VCaP (cell line): ENCODE measurements at regions not wholly inside any gene's neighbourhood (a gene's known extent, or its start where the extent isn't known, plus 50 kb on each side); places are given as distances from the start of the nearest gene placed in this dataset.

Experiments used
- H3K27ac ChIP-seq: fragments of 450-650 bp; 2 replicates; pipeline ENCODE4 v1.5.1; 2017
- TF ChIP-seq, protein P1 (sequence below): fragments of 450-650 bp; conservative IDR thresholded peaks from 2 replicates; pipeline ENCODE4 v1.5.1; 2017; ENCODE audit warnings: mild to moderate bottlenecking, moderate library complexity

DNA sequence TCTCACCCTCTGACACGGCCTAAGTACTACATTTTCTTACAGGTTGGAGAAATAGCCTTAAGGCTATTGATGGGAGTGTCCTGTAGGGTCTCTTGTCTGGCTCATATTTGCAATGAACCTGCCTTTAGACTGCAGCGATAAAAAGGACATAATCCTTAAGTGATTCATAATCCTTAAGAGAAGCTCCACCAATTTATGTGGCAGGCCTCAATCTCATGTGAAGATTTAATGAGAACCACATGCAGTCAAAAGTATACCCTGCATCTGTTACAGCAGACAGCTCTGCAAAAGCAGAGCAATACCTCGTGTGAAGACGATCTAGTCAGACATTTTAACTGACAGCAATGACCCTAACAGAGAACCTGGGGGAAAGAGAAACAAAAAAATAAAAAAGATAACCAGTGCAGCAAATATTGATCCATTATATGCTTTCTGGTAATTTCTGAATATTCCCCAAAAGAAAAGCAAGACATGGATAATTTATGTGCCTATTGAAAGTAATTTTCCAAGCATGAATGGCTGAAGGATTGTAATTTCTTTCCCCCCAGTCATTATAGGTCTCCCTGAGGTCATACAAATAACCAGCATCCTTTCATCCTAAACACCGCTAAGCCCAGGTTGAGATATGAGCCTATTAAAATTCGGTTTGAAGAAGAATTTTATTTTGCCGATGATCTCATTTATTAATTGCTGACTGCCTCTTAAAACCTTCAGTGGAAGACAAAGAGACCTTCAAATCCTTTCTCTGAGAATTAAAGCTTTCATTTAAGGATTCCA lies 321.8 kb upstream of the NBEA start:
- no peak overlapping the region for H3K27ac ChIP-seq
- TF ChIP-seq, protein P1, sequence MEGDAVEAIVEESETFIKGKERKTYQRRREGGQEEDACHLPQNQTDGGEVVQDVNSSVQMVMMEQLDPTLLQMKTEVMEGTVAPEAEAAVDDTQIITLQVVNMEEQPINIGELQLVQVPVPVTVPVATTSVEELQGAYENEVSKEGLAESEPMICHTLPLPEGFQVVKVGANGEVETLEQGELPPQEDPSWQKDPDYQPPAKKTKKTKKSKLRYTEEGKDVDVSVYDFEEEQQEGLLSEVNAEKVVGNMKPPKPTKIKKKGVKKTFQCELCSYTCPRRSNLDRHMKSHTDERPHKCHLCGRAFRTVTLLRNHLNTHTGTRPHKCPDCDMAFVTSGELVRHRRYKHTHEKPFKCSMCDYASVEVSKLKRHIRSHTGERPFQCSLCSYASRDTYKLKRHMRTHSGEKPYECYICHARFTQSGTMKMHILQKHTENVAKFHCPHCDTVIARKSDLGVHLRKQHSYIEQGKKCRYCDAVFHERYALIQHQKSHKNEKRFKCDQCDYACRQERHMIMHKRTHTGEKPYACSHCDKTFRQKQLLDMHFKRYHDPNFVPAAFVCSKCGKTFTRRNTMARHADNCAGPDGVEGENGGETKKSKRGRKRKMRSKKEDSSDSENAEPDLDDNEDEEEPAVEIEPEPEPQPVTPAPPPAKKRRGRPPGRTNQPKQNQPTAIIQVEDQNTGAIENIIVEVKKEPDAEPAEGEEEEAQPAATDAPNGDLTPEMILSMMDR = no peak

DNA sequence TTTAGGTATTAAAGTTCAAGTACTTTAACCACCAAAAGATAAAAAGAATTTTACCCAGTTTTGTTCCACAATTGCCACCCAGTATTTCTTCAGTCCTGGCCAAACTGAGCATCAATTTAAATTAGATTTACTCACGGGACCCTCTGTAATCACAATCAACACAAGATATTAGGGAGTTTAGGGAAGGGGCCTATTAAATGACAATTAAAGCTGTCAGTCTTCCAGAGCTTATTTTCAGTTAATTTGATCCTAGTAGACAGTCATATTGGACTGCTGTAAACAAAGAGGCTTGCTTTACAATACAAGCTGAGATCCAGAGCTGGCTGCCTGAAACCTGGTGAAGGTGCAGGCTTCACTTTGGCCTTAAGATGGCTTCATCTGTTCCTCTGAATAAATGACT lies 321.2 kb upstream of the NBEA start:
- TF ChIP-seq, protein P1 = no peak
- no peak overlapping the region for H3K27ac ChIP-seq

DNA sequence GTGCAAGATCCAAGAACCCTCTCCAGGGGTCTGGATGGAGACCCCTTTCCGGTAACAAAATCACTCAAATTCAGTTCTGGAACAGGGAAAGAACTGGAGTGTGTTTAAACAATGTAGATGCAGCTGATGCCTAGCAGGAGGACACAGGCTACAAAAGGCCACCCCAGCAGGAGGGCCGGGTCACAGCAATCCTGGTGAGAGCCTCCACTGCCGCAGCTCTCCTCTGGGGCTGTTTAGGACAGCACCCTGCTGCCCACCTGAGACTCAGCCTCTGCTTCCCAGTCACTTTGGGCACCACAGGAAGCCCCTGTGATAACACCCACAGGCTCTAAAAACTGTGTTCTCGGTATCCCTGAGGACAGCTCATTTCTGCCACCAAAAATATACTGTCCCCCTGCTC lies 318.7 kb upstream of the NBEA start:
- TF ChIP-seq, protein P1 = no peak
- H3K27ac ChIP-seq = no peak overlapping the region

DNA sequence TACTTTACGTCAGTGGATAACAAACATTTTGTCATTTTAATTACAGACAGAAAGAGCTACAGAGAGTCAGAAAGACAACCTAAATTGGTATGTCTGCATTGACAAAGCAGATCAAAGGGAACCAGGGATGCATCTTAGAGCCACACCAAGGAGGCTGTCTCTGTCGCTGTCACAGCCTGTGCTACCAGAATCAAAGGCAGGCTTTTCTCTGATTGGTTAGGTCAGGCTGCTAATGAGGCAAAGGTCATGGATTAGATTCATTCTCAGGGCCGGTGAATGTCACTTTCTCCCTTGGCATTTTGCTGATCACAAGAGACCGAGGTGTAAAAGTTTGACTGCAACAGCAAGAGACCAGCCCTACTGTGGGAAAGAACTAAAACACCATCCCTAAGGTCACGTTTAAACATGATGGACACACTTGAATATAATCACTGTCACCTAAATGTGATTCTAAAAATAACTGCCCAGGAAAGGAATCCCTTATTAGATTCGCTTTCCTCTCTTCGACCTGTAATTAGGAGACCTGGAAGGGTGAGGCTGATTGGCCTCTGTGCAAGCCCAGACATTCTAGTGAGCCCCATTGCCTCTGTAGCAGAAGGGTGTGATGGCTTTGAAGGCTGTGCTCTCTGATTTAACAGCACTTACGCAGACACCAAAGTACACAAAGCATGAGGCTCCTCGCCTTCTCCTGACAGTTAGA lies 314.4 kb upstream of the NBEA start:
- peak overlapping the region; percentile 51 for H3K27ac ChIP-seq
- TF ChIP-seq, protein P1 = no peak

DNA sequence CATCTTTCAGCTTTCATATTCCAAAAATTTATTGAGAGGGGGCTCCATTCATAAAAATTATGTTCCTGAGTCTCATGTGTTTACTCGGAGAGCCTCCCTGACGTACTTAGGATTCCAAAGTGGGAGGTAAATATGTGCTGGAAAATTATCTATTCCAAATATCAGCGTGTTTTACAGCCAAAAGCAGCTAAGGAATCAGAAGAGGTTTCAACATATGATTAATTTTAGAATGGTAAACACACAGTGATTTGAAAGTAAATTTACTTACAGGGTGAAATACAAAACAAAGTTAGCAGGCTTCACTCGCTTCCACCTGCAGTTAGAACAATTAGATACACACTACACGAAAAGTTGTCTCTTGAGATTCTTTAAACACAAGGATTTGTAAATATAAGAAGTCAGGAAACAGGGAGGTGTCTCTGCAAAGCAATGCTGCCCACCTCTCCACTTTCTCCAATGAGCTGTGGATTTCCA lies 313.8 kb upstream of the NBEA start:
- peak overlapping the region; percentile 51 for H3K27ac ChIP-seq
- TF ChIP-seq, protein P1 = no peak

DNA sequence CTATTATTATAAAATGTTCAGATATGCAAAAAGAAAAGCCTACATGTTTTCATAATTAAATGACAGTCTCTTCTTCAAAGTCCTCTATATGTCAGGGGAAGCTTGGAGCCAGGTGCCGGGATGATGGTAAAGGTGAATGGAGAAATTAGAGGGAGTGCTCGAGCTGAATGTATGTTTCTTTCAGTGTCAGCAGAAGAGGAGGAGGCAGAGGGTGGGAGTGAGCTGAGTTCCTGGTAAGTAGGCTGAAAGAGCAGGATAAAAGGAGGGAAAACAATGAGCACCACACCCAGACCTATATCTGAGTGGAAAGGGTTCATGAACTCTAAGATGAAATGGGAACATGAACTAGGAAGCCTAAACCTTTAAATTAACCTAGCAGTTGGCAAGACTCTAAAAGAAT lies 307.6 kb upstream of the NBEA start:
- H3K27ac ChIP-seq = no peak overlapping the region
- TF ChIP-seq, protein P1 = no peak

DNA sequence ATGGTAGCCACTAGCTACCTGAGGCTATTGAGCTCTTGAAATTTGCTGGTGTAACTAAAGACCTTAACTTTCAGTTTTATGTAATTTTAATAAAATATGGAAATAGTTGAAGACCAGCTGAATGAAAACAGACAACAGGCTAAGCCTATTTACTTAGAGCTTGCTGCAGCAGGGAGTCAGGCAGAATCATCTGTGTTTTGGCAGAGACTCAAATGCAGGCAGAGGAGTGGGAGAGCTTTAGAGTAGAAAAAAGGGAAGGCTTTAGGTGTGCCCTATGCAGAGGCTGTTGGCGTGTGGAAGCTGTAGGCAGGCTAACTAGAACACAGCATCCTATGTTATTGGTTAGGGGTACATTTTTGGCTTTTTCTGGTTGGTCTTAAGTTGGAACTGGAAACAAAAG lies 304.9 kb upstream of the NBEA start:
- H3K27ac ChIP-seq = no peak overlapping the region
- TF ChIP-seq, protein P1 = no peak
